ENCODE measurements at regions not wholly inside any gene's neighbourhood (a gene's known extent, or its start where the extent isn't known, plus 50 kb on each side); places are given as distances from the start of the nearest gene placed in this dataset.

- Histone ChIP-seq H2BK12ac (ENCODE audit: low read length) (no peak overlapping the region), H3K4me2 (ENCODE audit: insufficient read depth, low read length, poor library complexity, severe bottlenecking) (no peak overlapping the region), H3K9ac (ENCODE audit: low read depth, low read length, poor library complexity) (no peak overlapping the region), H3K79me1 (ENCODE audit: low read depth, low read length) (no peaks in the 10 kb centered on the region), H3K4me3 (ENCODE audit: low read length in 2 of 2) (no peak overlapping the region), H2AFZ (ENCODE audit: low read length) (no peak overlapping the region), H3K14ac (ENCODE audit: low read length) (no peak overlapping the region), H3K23ac (ENCODE audit: low read depth, low read length, poor library complexity) (no peak overlapping the region), H3K4ac (ENCODE audit: low read length) (no peak overlapping the region), H4K91ac (ENCODE audit: low read depth, low read length, poor library complexity) (no peak overlapping the region), H3K9me3 (replicated peaks in 1 of 2; ENCODE audit: control insufficient read depth in 2 of 2, insufficient read depth in 1 of 2, low read depth in 1 of 2, low read length in 2 of 2) (no peaks in the 10 kb centered on the region), H3K27me3 (ENCODE audit: control insufficient read depth in 3 of 3, insufficient read depth in 3 of 3, low read depth in 1 of 3, low read length in 3 of 3) (peaks cover 0 to 7% (median 0%) of the 10 kb centered on the region in 3 experiments), H2BK5ac (ENCODE audit: low read length) (no peak overlapping the region), H3K18ac (ENCODE audit: low read length) (no peak overlapping the region), H2AK5ac (ENCODE audit: low read depth, low read length) (no peak overlapping the region), H2BK15ac (ENCODE audit: low read length) (no peak overlapping the region), H3K36me3 (replicated peaks in 1 of 2; ENCODE audit: control insufficient read depth in 2 of 2, insufficient read depth in 2 of 2, low read length in 2 of 2) (no peaks in the 10 kb centered on the region), H3K27ac (replicated peaks; ENCODE audit: low read length) (no peak overlapping the region), H2BK120ac (ENCODE audit: low read depth, low read length) (no peak overlapping the region), H4K8ac (ENCODE audit: low read depth, low read length) (no peak overlapping the region), H3K4me1 (ENCODE audit: control insufficient read depth in 2 of 2, insufficient read depth in 1 of 2, low read depth in 1 of 2, low read length in 2 of 2) (peaks cover 4 to 7% of the 10 kb centered on the region in 2 donors)
- no peak for DNase-seq (ENCODE audit: low spot score)
- no CpG with 5 or more reads among the region's 4 CpGs for WGBS, 2 donors (ENCODE audit: extremely low coverage in 2 of 2, insufficient read length in 2 of 2, insufficient replicate concordance in 1 of 2)
Measured at GRCh38 chr14:51333299-51333698, 93.3 kb downstream of the TMX1 start.

GRCh38 chr14:51333901-51334521 lies 94.0 kb downstream of the TMX1 start:
- no peak overlapping the region for H2BK120ac ChIP-seq (ENCODE audit: low read depth, low read length)
- H4K8ac ChIP-seq (ENCODE audit: low read depth, low read length), result no peak overlapping the region
- no peak overlapping the region for H3K4me3 ChIP-seq (ENCODE audit: low read length in 2 of 2)
- no peaks in the 10 kb centered on the region for H3K79me1 ChIP-seq (ENCODE audit: low read depth, low read length)
- H3K4me2 ChIP-seq (ENCODE audit: insufficient read depth, low read length, poor library complexity, severe bottlenecking), result no peak overlapping the region
- H3K18ac ChIP-seq (ENCODE audit: low read length), result no peak overlapping the region
- no peak overlapping the region for H3K14ac ChIP-seq (ENCODE audit: low read length)
- H3K27ac ChIP-seq (replicated peaks; ENCODE audit: low read length), result no peak overlapping the region
- DNase-seq (ENCODE audit: low spot score), result no peak
- H2AFZ ChIP-seq (ENCODE audit: low read length), result no peak overlapping the region
- no CpG with 5 or more reads among the region's 1 CpG for WGBS, 2 donors (ENCODE audit: extremely low coverage in 2 of 2, insufficient read length in 2 of 2, insufficient replicate concordance in 1 of 2)
- peaks cover 0 to 7% (median 0%) of the 10 kb centered on the region in 3 experiments for H3K27me3 ChIP-seq (ENCODE audit: control insufficient read depth in 3 of 3, insufficient read depth in 3 of 3, low read depth in 1 of 3, low read length in 3 of 3)
- no peak overlapping the region for H2AK5ac ChIP-seq (ENCODE audit: low read depth, low read length)
- H3K4me1 ChIP-seq (ENCODE audit: control insufficient read depth in 2 of 2, insufficient read depth in 1 of 2, low read depth in 1 of 2, low read length in 2 of 2), result peaks cover 4 to 7% of the 10 kb centered on the region in 2 donors
- H3K23ac ChIP-seq (ENCODE audit: low read depth, low read length, poor library complexity), result no peak overlapping the region
- no peaks in the 10 kb centered on the region for H3K9me3 ChIP-seq (replicated peaks in 1 of 2; ENCODE audit: control insufficient read depth in 2 of 2, insufficient read depth in 1 of 2, low read depth in 1 of 2, low read length in 2 of 2)
- no peak overlapping the region for H3K9ac ChIP-seq (ENCODE audit: low read depth, low read length, poor library complexity)
- no peak overlapping the region for H2BK12ac ChIP-seq (ENCODE audit: low read length)
- H3K4ac ChIP-seq (ENCODE audit: low read length), result no peak overlapping the region
- no peak overlapping the region for H2BK5ac ChIP-seq (ENCODE audit: low read length)
- H4K91ac ChIP-seq (ENCODE audit: low read depth, low read length, poor library complexity), result no peak overlapping the region
- no peaks in the 10 kb centered on the region for H3K36me3 ChIP-seq (replicated peaks in 1 of 2; ENCODE audit: control insufficient read depth in 2 of 2, insufficient read depth in 2 of 2, low read length in 2 of 2)
- H2BK15ac ChIP-seq (ENCODE audit: low read length), result no peak overlapping the region

- Histone ChIP-seq H3K4me2 (ENCODE audit: insufficient read depth, low read length, poor library complexity, severe bottlenecking) (no peak overlapping the region), H2AK5ac (ENCODE audit: low read depth, low read length) (no peak overlapping the region), H2BK12ac (ENCODE audit: low read length) (no peak overlapping the region), H2BK120ac (ENCODE audit: low read depth, low read length) (no peak overlapping the region), H3K27me3 (ENCODE audit: control insufficient read depth in 3 of 3, insufficient read depth in 3 of 3, low read depth in 1 of 3, low read length in 3 of 3) (peaks cover 0 to 8% (median 0%) of the 10 kb centered on the region in 3 experiments), H3K4me3 (ENCODE audit: low read length in 2 of 2) (no peak overlapping the region), H3K4ac (ENCODE audit: low read length) (no peak overlapping the region), H3K4me1 (ENCODE audit: control insufficient read depth in 2 of 2, insufficient read depth in 1 of 2, low read depth in 1 of 2, low read length in 2 of 2) (peaks cover 4 to 7% of the 10 kb centered on the region in 2 donors), H3K18ac (ENCODE audit: low read length) (no peak overlapping the region), H2BK15ac (ENCODE audit: low read length) (no peak overlapping the region), H3K27ac (replicated peaks; ENCODE audit: low read length) (no peak overlapping the region), H3K23ac (ENCODE audit: low read depth, low read length, poor library complexity) (no peak overlapping the region), H3K9me3 (replicated peaks in 1 of 2; ENCODE audit: control insufficient read depth in 2 of 2, insufficient read depth in 1 of 2, low read depth in 1 of 2, low read length in 2 of 2) (no peaks in the 10 kb centered on the region), H3K9ac (ENCODE audit: low read depth, low read length, poor library complexity) (no peak overlapping the region), H2BK5ac (ENCODE audit: low read length) (no peak overlapping the region), H3K14ac (ENCODE audit: low read length) (no peak overlapping the region), H3K36me3 (replicated peaks in 1 of 2; ENCODE audit: control insufficient read depth in 2 of 2, insufficient read depth in 2 of 2, low read length in 2 of 2) (no peaks in the 10 kb centered on the region), H2AFZ (ENCODE audit: low read length) (no peak overlapping the region), H4K91ac (ENCODE audit: low read depth, low read length, poor library complexity) (no peak overlapping the region), H3K79me1 (ENCODE audit: low read depth, low read length) (no peaks in the 10 kb centered on the region), H4K8ac (ENCODE audit: low read depth, low read length) (no peak overlapping the region)
- no CpG with 5 or more reads among the region's 5 CpGs for whole genome bisulfite sequencing, 2 donors (ENCODE audit: extremely low coverage in 2 of 2, insufficient read length in 2 of 2, insufficient replicate concordance in 1 of 2)
- DNase-seq (ENCODE audit: low spot score), result no peak
Measured at GRCh38 chr14:51334566-51334965, 94.5 kb downstream of the TMX1 start.

GRCh38 chr14:51335531-51335930 lies 95.5 kb downstream of the TMX1 start:
- no peak for DNase-seq (ENCODE audit: low spot score)
- Histone ChIP-seq H3K79me1 (ENCODE audit: low read depth, low read length) (no peaks in the 10 kb centered on the region), H2BK12ac (ENCODE audit: low read length) (no peak overlapping the region), H4K91ac (ENCODE audit: low read depth, low read length, poor library complexity) (no peak overlapping the region), H2AK5ac (ENCODE audit: low read depth, low read length) (no peak overlapping the region), H4K8ac (ENCODE audit: low read depth, low read length) (no peak overlapping the region), H2BK5ac (ENCODE audit: low read length) (no peak overlapping the region), H3K4me2 (ENCODE audit: insufficient read depth, low read length, poor library complexity, severe bottlenecking) (no peak overlapping the region), H3K4me1 (ENCODE audit: control insufficient read depth in 2 of 2, insufficient read depth in 1 of 2, low read depth in 1 of 2, low read length in 2 of 2) (peaks cover 4 to 7% of the 10 kb centered on the region in 2 donors), H3K23ac (ENCODE audit: low read depth, low read length, poor library complexity) (no peak overlapping the region), H3K9ac (ENCODE audit: low read depth, low read length, poor library complexity) (no peak overlapping the region), H3K18ac (ENCODE audit: low read length) (no peak overlapping the region), H3K36me3 (replicated peaks in 1 of 2; ENCODE audit: control insufficient read depth in 2 of 2, insufficient read depth in 2 of 2, low read length in 2 of 2) (no peaks in the 10 kb centered on the region), H3K14ac (ENCODE audit: low read length) (no peak overlapping the region), H3K9me3 (replicated peaks in 1 of 2; ENCODE audit: control insufficient read depth in 2 of 2, insufficient read depth in 1 of 2, low read depth in 1 of 2, low read length in 2 of 2) (no peaks in the 10 kb centered on the region), H2AFZ (ENCODE audit: low read length) (no peak overlapping the region), H2BK120ac (ENCODE audit: low read depth, low read length) (no peak overlapping the region), H3K27me3 (ENCODE audit: control insufficient read depth in 3 of 3, insufficient read depth in 3 of 3, low read depth in 1 of 3, low read length in 3 of 3) (peaks cover 0 to 16% (median 0%) of the 10 kb centered on the region in 3 experiments), H2BK15ac (ENCODE audit: low read length) (no peak overlapping the region), H3K27ac (replicated peaks; ENCODE audit: low read length) (no peak overlapping the region), H3K4me3 (ENCODE audit: low read length in 2 of 2) (no peak overlapping the region), H3K4ac (ENCODE audit: low read length) (no peak overlapping the region)
- no CpG with 5 or more reads among the region's 2 CpGs for WGBS, 2 donors (ENCODE audit: extremely low coverage in 2 of 2, insufficient read length in 2 of 2, insufficient replicate concordance in 1 of 2)

All from neuronal stem cell (in vitro differentiated cells).